SK-N-SH treated with all-trans-retinoic acid at 6 μM for 48 hours (cell line): ENCODE measurements at regions not wholly inside any gene's neighbourhood (a gene's known extent, or its start where the extent isn't known, plus 50 kb on each side); places are given as distances from the start of the nearest gene placed in this dataset.

Source experiments
- ATAC-seq: fragments of 200-7000 bp; cut with Tn5 transposase; 3 replicates; pipeline ENCODE4 v1.9.1; 2020; ENCODE audit warnings: mild to moderate bottlenecking, moderate library complexity
- ARNTL ChIP-seq: fragments of 450-650 bp; formaldehyde crosslinking; IDR thresholded peaks from 2 replicates; pipeline ENCODE4 v1.5.0; 2020; ENCODE audit warnings: low read depth, mild to moderate bottlenecking, moderate library complexity, borderline replicate concordance
- BACH2 ChIP-seq: fragments of 250-450 bp; sonication (Bioruptor Pico); IDR thresholded peaks from 2 replicates; pipeline ENCODE4 v1.9.0; 2021; ENCODE audit warnings: mild to moderate bottlenecking, borderline replicate concordance
- CSDC2 ChIP-seq: fragments of 250-450 bp; sonication (Bioruptor Pico); IDR thresholded peaks from 2 replicates; pipeline ENCODE4 v1.5.0; 2020; ENCODE audit warnings: mild to moderate bottlenecking, moderate library complexity
- ESRRG ChIP-seq: fragments of 250-450 bp; sonication (Bioruptor Pico); IDR thresholded peaks from 2 replicates; pipeline ENCODE4 v1.6.1; 2021; ENCODE audit warnings: mild to moderate bottlenecking
- ISL1 ChIP-seq: fragments of 250-450 bp; sonication (Bioruptor Pico); IDR thresholded peaks from 2 replicates; pipeline ENCODE4 v2.1.2; 2022; ENCODE audit warnings: mild to moderate bottlenecking, moderate library complexity
- OSR1 ChIP-seq: fragments of 250-450 bp; sonication (Bioruptor Pico); IDR thresholded peaks from 2 replicates; pipeline ENCODE4 v1.8.0; 2022; ENCODE audit warnings: moderate library complexity, mild to moderate bottlenecking, inconsistent platforms
- POU6F1 ChIP-seq: fragments of 250-450 bp; sonication (Bioruptor Pico); IDR thresholded peaks from 2 replicates; pipeline ENCODE4 v1.8.0; 2021; ENCODE audit warnings: low read depth, mild to moderate bottlenecking, moderate library complexity, borderline replicate concordance
- PPARA ChIP-seq: fragments of 250-450 bp; sonication (Bioruptor Pico); IDR thresholded peaks from 2 replicates; pipeline ENCODE4 v1.5.0; 2020; ENCODE audit warnings: mild to moderate bottlenecking, borderline replicate concordance
- SNAI2 ChIP-seq: fragments of 250-450 bp; sonication (Bioruptor Pico); IDR thresholded peaks from 2 replicates; pipeline ENCODE4 v1.5.0; 2020; ENCODE audit warnings: mild to moderate bottlenecking, moderate library complexity
- TCF4 ChIP-seq: fragments of 250-450 bp; sonication (Bioruptor Pico); IDR thresholded peaks from 2 replicates; pipeline ENCODE4 v1.8.0; 2021; ENCODE audit warnings: mild to moderate bottlenecking, moderate library complexity, borderline replicate concordance
- TOX ChIP-seq: fragments of 250-450 bp; sonication (Bioruptor Pico); IDR thresholded peaks from 2 replicates; pipeline ENCODE4 v1.8.0; 2021; ENCODE audit warnings: mild to moderate bottlenecking, moderate library complexity, borderline replicate concordance
- TSHZ2 ChIP-seq: fragments of 250-450 bp; sonication (Bioruptor Pico); IDR thresholded peaks from 2 replicates; pipeline ENCODE4 v1.5.0; 2020; ENCODE audit warnings: mild to moderate bottlenecking, moderate library complexity
- ZC3H10 ChIP-seq: fragments of 250-450 bp; sonication (Bioruptor Pico); IDR thresholded peaks from 2 replicates; pipeline ENCODE4 v1.5.1; 2021; ENCODE audit warnings: mild to moderate bottlenecking, moderate library complexity
- ZFP3 ChIP-seq: fragments of 250-450 bp; sonication (Bioruptor Pico); IDR thresholded peaks from 2 replicates; pipeline ENCODE4 v1.5.0; 2020; ENCODE audit warnings: mild to moderate bottlenecking, moderate library complexity
- ZFP30 ChIP-seq: fragments of 450-650 bp; formaldehyde crosslinking; IDR thresholded peaks from 2 replicates; pipeline ENCODE4 v1.5.0; 2022; ENCODE audit warnings: mild to moderate bottlenecking, moderate library complexity
- ZNF565 ChIP-seq: fragments of 450-650 bp; formaldehyde crosslinking; conservative IDR thresholded peaks from 2 replicates; pipeline ENCODE4 v1.5.0; 2020; ENCODE audit warnings: low read depth, mild to moderate bottlenecking, moderate library complexity
- ZNF70 ChIP-seq: fragments of 450-650 bp; formaldehyde crosslinking; IDR thresholded peaks from 2 replicates; pipeline ENCODE4 v1.5.0; 2020; ENCODE audit warnings: mild to moderate bottlenecking, moderate library complexity
- ZNF8 ChIP-seq: fragments of 450-650 bp; formaldehyde crosslinking; IDR thresholded peaks from 2 replicates; pipeline ENCODE4 v1.5.0; 2020; ENCODE audit warnings: mild to moderate bottlenecking, moderate library complexity
- TF ChIP-seq, protein P1 (sequence below): fragments of 250-450 bp; sonication (Bioruptor Pico); IDR thresholded peaks from 2 replicates; pipeline ENCODE4 v1.5.1; 2021; ENCODE audit warnings: mild to moderate bottlenecking, moderate library complexity
- TF ChIP-seq, protein P2 (sequence below): fragments of 250-450 bp; sonication (Bioruptor Pico); IDR thresholded peaks from 2 replicates; pipeline ENCODE4 v1.5.1; 2020; ENCODE audit warnings: low read depth, mild to moderate bottlenecking, moderate library complexity

DNA sequence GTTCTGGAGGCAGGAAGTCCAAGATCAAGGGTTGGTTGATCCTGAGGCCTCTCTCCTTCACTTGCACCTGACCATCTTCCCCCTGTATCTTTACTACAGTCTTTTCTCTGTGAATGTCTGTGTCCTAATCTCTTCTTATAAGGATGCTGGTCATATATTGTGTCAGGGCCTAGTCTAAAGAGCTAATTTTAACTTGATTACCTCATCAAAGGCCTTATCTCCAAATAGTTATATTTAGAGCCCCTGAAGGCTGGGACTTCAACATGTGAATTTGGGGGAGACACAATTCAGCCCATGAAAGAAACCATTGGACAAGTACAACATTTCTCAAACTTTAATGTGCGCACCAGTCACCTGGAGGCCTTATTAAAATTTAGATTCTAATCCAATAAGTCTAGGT lies 62.8 kb upstream of the DYNLT3 start:
- no peak for ATAC-seq
- TF ChIP-seq ZC3H10 (CRISPR knock-in tag) (no peak), ISL1 (no peak), OSR1 (CRISPR knock-in tag) (no peak), ZFP3 (CRISPR knock-in tag) (no peak), ZNF70 (no peak), TSHZ2 (CRISPR knock-in tag) (no peak), TOX (no peak), POU6F1 (no peak), CSDC2 (CRISPR knock-in tag) (no peak), ZFP30 (CRISPR knock-in tag) (no peak), ZNF8 (CRISPR knock-in tag) (no peak), ZNF565 (CRISPR knock-in tag) (no peak), TCF4 (no peak), SNAI2 (CRISPR knock-in tag) (no peak), ARNTL (CRISPR knock-in tag) (no peak), PPARA (CRISPR knock-in tag) (no peak), ESRRG (CRISPR knock-in tag) (no peak)
- TF ChIP-seq, protein P1, sequence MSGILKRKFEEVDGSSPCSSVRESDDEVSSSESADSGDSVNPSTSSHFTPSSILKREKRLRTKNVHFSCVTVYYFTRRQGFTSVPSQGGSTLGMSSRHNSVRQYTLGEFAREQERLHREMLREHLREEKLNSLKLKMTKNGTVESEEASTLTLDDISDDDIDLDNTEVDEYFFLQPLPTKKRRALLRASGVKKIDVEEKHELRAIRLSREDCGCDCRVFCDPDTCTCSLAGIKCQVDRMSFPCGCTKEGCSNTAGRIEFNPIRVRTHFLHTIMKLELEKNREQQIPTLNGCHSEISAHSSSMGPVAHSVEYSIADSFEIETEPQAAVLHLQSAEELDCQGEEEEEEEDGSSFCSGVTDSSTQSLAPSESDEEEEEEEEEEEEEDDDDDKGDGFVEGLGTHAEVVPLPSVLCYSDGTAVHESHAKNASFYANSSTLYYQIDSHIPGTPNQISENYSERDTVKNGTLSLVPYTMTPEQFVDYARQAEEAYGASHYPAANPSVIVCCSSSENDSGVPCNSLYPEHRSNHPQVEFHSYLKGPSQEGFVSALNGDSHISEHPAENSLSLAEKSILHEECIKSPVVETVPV (CRISPR knock-in tag) = no peak

GRCh38 chrX:37912304-37912703 lies 64.9 kb upstream of the DYNLT3 start:
- ATAC-seq = peak; percentile 53
- TF ChIP-seq, protein P2, sequence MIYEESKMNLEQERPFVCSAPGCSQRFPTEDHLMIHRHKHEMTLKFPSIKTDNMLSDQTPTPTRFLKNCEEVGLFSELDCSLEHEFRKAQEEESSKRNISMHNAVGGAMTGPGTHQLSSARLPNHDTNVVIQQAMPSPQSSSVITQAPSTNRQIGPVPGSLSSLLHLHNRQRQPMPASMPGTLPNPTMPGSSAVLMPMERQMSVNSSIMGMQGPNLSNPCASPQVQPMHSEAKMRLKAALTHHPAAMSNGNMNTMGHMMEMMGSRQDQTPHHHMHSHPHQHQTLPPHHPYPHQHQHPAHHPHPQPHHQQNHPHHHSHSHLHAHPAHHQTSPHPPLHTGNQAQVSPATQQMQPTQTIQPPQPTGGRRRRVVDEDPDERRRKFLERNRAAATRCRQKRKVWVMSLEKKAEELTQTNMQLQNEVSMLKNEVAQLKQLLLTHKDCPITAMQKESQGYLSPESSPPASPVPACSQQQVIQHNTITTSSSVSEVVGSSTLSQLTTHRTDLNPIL (CRISPR knock-in tag) = no peak
- TF ChIP-seq OSR1 (CRISPR knock-in tag) = no peak
- TF ChIP-seq, protein P1 (CRISPR knock-in tag) = no peak
- no peak for TF ChIP-seq PPARA (CRISPR knock-in tag)
- no peak for TF ChIP-seq POU6F1

DNA sequence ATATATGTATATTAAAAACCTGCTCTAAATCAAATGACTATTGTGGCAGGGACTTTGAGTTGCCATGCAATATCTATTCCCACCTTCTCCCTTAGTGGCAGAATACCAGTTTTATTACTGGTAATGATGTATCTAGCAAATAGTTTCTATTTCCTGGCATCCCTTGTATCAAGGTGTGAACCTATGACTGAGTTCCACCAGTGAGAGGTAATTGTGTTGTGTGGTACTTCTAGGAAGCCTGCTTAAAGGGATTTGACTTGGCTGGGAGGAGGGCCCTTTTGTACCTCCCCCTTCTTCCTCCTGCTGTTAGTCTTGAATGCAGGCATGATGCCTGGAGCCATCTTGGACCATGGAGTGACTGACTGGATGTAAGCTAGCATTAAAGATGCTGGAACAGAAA lies 65.4 kb upstream of the DYNLT3 start:
- TF ChIP-seq, protein P1 (CRISPR knock-in tag) = no peak
- TF ChIP-seq TCF4 (no peak), BACH2 (CRISPR knock-in tag) (no peak)
- TF ChIP-seq, all 23 proteins: peak for 0
- no peak for ATAC-seq
